DND-41 (cell line): ENCODE measurements at regions not wholly inside any gene's neighbourhood (a gene's known extent, or its start where the extent isn't known, plus 50 kb on each side); places are given as distances from the start of the nearest gene placed in this dataset.
"Not testable (repeated sequence)": the region's sequence is repeated elsewhere in the genome, so short reads cannot be mapped to it uniquely, and the experiment has no call there.

Experiments used
- EZH2 ChIP-seq: IDR thresholded peaks from 3 replicates; pipeline ENCODE4 v1.6.1; 2012; ENCODE audit warnings: borderline replicate concordance, low read depth, mild to moderate bottlenecking, moderate library complexity, low read length, inconsistent platforms; ENCODE audit not compliant: severe bottlenecking
- TF ChIP-seq, protein P1 (sequence below): IDR thresholded peaks from 2 replicates; pipeline ENCODE4 v1.5.1; 2012; ENCODE audit warnings: borderline replicate concordance, low read length, moderate library complexity, mild to moderate bottlenecking; ENCODE audit not compliant: poor library complexity, severe bottlenecking; ENCODE audit errors: extremely low read depth

- TF ChIP-seq, protein P1, sequence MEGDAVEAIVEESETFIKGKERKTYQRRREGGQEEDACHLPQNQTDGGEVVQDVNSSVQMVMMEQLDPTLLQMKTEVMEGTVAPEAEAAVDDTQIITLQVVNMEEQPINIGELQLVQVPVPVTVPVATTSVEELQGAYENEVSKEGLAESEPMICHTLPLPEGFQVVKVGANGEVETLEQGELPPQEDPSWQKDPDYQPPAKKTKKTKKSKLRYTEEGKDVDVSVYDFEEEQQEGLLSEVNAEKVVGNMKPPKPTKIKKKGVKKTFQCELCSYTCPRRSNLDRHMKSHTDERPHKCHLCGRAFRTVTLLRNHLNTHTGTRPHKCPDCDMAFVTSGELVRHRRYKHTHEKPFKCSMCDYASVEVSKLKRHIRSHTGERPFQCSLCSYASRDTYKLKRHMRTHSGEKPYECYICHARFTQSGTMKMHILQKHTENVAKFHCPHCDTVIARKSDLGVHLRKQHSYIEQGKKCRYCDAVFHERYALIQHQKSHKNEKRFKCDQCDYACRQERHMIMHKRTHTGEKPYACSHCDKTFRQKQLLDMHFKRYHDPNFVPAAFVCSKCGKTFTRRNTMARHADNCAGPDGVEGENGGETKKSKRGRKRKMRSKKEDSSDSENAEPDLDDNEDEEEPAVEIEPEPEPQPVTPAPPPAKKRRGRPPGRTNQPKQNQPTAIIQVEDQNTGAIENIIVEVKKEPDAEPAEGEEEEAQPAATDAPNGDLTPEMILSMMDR = not testable (repeated sequence)
- TF ChIP-seq EZH2 = not testable (repeated sequence)
These were observed 63.8 kb upstream of the IKZF1 start for GRCh38 chr7:50240699-50241098.
